GM12878 (cell line): ENCODE measurements at regions not wholly inside any gene's neighbourhood (a gene's known extent, or its start where the extent isn't known, plus 50 kb on each side); places are given as distances from the start of the nearest gene placed in this dataset.

Experiments
- CBX5 ChIP-seq: sonication (generic); IDR thresholded peaks from 2 replicates; pipeline ENCODE4 v1.6.1; 2016; ENCODE audit warnings: low read depth, moderate library complexity, mild to moderate bottlenecking, inconsistent platforms
- CEBPB ChIP-seq, 2 experiments: fragments of 150-350 bp in 1 of 2; IDR thresholded peaks; 2 replicates each; pipeline ENCODE4 v1.6.1; 2012 to 2014; ENCODE audit warnings: low read depth in 2 of 2, low read length in 2 of 2, borderline replicate concordance in 1 of 2, inconsistent platforms in 1 of 2
- EP300 ChIP-seq, 2 experiments: fragments of 150-350 bp in 1 of 2; IDR thresholded peaks; 2 replicates each; pipeline ENCODE4 v1.6.1; 2011 to 2012; ENCODE audit warnings: low read depth in 2 of 2, low read length in 2 of 2, borderline replicate concordance in 1 of 2, improper control_type of control experiment in 1 of 2, inconsistent platforms in 1 of 2; ENCODE audit not compliant: control insufficient read depth in 1 of 2
- FOS ChIP-seq: IDR thresholded peaks from 3 replicates; pipeline ENCODE4 v1.6.1; 2011; ENCODE audit warnings: borderline replicate concordance; ENCODE audit not compliant: insufficient read length; ENCODE audit errors: extremely low read depth
- GABPA ChIP-seq: IDR thresholded peaks from 2 replicates; pipeline ENCODE4 v1.6.1; 2014; ENCODE audit warnings: antibody characterized with exemption, low read depth, mild to moderate bottlenecking, inconsistent platforms
- HDAC2 ChIP-seq: fragments of 200-600 bp; sonication (generic); IDR thresholded peaks from 2 replicates; pipeline ENCODE4 v1.6.1; 2017
- HDAC6 ChIP-seq: fragments of 200-600 bp; sonication (generic); IDR thresholded peaks from one replicate; pipeline ENCODE4 v1.8.0; 2017; ENCODE audit warnings: antibody characterized with exemption; ENCODE audit not compliant: unreplicated experiment
- MYC ChIP-seq: IDR thresholded peaks from 2 replicates; pipeline ENCODE4 v1.6.1; 2011; ENCODE audit warnings: mild to moderate bottlenecking, low read length, moderate library complexity, inconsistent platforms; ENCODE audit not compliant: insufficient read depth, insufficient replicate concordance, insufficient read length, severe bottlenecking
- PAX5 ChIP-seq: IDR thresholded peaks from 2 replicates; pipeline ENCODE4 v1.6.1; 2011; ENCODE audit warnings: low read depth, low read length, borderline replicate concordance
- POLR2A ChIP-seq: IDR thresholded peaks from 2 replicates; pipeline ENCODE4 v1.6.1; 2011; ENCODE audit warnings: low read depth, mild to moderate bottlenecking, low read length
- RFX5 ChIP-seq: IDR thresholded peaks from 2 replicates; pipeline ENCODE4 v1.6.1; 2011; ENCODE audit warnings: low read depth, low read length, improper control_type of control experiment
- YY1 ChIP-seq: IDR thresholded peaks from 2 replicates; pipeline ENCODE4 v1.6.1; 2011; ENCODE audit warnings: low read depth, mild to moderate bottlenecking, low read length
- ZNF207 ChIP-seq: fragments of 450-650 bp; IDR thresholded peaks from 2 replicates; pipeline ENCODE4 v1.6.1; 2014; ENCODE audit warnings: antibody characterized with exemption, mild to moderate bottlenecking, borderline replicate concordance
- TF ChIP-seq, protein P1 (sequence below), 3 experiments: IDR thresholded peaks in 2 of 3; conservative IDR thresholded peaks in 1 of 3; 2 replicates each; pipeline ENCODE4 v1.5.1; 2011; ENCODE audit warnings: low read depth in 3 of 3, low read length in 3 of 3, mild to moderate bottlenecking in 3 of 3, control low read depth in 2 of 3, moderate library complexity in 2 of 3, inconsistent platforms in 1 of 3, mixed read lengths in 1 of 3; ENCODE audit not compliant: control insufficient read depth in 2 of 3, insufficient read depth in 1 of 3; ENCODE audit errors: extremely low read depth in 1 of 3

DNA sequence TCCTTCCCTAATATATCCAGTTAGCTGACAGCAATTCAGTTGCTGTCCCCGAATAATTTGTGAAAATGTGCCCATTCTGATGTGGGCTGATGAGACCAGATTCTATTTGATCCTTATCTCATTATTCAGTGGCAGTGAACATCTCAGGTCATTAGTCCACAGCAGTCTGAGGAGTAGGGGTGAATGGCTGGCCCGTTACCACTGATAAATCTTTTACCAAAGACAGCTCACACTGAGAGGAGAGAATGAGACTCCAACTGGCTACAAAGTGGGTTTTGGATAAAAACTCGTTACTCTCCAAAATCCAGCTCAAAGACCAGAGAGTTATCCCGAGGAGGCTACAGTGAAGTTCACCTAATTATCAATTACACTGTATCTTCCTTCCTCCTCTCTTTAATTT, 189.7 kb downstream of the TUSC7 start:
- TF ChIP-seq GABPA (no peak), PAX5 (no peak), MYC (no peak), FOS (no peak), ZNF207 (no peak), HDAC2 (no peak), POLR2A (no peak), RFX5 (no peak), CBX5 (no peak), CEBPB (IDR thresholded peaks at IDR 0.05; ENCODE audit: borderline replicate concordance in 1 of 2, low read depth in 2 of 2, low read length in 2 of 2) (no peak), HDAC6 (no peak), YY1 (no peak), EP300 (IDR thresholded peaks at IDR 0.05; ENCODE audit: borderline replicate concordance in 1 of 2, control insufficient read depth in 1 of 2, low read depth in 2 of 2, low read length in 2 of 2) (no peak)
- TF ChIP-seq, protein P1, sequence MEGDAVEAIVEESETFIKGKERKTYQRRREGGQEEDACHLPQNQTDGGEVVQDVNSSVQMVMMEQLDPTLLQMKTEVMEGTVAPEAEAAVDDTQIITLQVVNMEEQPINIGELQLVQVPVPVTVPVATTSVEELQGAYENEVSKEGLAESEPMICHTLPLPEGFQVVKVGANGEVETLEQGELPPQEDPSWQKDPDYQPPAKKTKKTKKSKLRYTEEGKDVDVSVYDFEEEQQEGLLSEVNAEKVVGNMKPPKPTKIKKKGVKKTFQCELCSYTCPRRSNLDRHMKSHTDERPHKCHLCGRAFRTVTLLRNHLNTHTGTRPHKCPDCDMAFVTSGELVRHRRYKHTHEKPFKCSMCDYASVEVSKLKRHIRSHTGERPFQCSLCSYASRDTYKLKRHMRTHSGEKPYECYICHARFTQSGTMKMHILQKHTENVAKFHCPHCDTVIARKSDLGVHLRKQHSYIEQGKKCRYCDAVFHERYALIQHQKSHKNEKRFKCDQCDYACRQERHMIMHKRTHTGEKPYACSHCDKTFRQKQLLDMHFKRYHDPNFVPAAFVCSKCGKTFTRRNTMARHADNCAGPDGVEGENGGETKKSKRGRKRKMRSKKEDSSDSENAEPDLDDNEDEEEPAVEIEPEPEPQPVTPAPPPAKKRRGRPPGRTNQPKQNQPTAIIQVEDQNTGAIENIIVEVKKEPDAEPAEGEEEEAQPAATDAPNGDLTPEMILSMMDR (IDR thresholded peaks at IDR 0.05 in 2 of 3, conservative IDR thresholded peaks at IDR 0.05 in 1 of 3; ENCODE audit: control insufficient read depth in 2 of 3, extremely low read depth in 1 of 3, insufficient read depth in 1 of 3, low read depth in 3 of 3, low read length in 3 of 3) = no peak
